Activated CD4-positive, alpha-beta T cell treated with anti-CD3 and anti-CD28 coated beads, Interleukin-2, amount 50 U/mL, for 4 hours (primary cell): ENCODE measurements at regions not wholly inside any gene's neighbourhood (a gene's known extent, or its start where the extent isn't known, plus 50 kb on each side); places are given as distances from the start of the nearest gene placed in this dataset.

Experiments
- DNase-seq, 2 experiments: peaks; one replicate each; pipeline ENCODE4 v3.0.0-alpha.2; 2020

GRCh38 chr18:67282796-67283195 is 233.7 kb downstream of the DSEL start:
- DNase-seq, result no peak

- DNase-seq, result no peak
These were observed 234.8 kb downstream of the DSEL start for GRCh38 chr18:67281746-67282145.

- DNase-seq, result no peak
These were observed 235.9 kb downstream of the DSEL start for GRCh38 chr18:67280486-67281242.

- no peak for DNase-seq
These were observed 236.5 kb downstream of the DSEL start for GRCh38 chr18:67279988-67280387.

- DNase-seq, result no peak
These were observed 237.5 kb downstream of the DSEL start for GRCh38 chr18:67278984-67279383.

GRCh38 chr18:67276638-67277037 is 239.9 kb downstream of the DSEL start:
- DNase-seq, result no peak

- DNase-seq, result no peak
These were observed 243.2 kb downstream of the DSEL start for GRCh38 chr18:67273288-67273687.

- no peak for DNase-seq
These were observed 247.3 kb downstream of the DSEL start for GRCh38 chr18:67269206-67269605.

- no peak for DNase-seq
These were observed 248.0 kb downstream of the DSEL start for GRCh38 chr18:67268530-67268929.

GRCh38 chr18:67266246-67267237 is 250.0 kb downstream of the DSEL start:
- DNase-seq, result no peak

GRCh38 chr18:67265464-67266245 is 250.9 kb downstream of the DSEL start:
- DNase-seq, result no peak

GRCh38 chr18:67261931-67262552 is 254.5 kb downstream of the DSEL start:
- no peak for DNase-seq

GRCh38 chr18:67260841-67261240 is 255.7 kb downstream of the DSEL start:
- no peak for DNase-seq

- DNase-seq, result no peak
These were observed 265.6 kb downstream of the DSEL start for GRCh38 chr18:67250776-67251424.

GRCh38 chr18:67243799-67244587 is 272.5 kb downstream of the DSEL start:
- no peak for DNase-seq

- DNase-seq, result no peak
These were observed 274.5 kb downstream of the DSEL start for GRCh38 chr18:67242001-67242400.

GRCh38 chr18:67241299-67241698 is 275.2 kb downstream of the DSEL start:
- DNase-seq, result no peak

- no peak for DNase-seq
These were observed 276.7 kb downstream of the DSEL start for GRCh38 chr18:67239826-67240225.

- DNase-seq, result no peak
These were observed 283.5 kb downstream of the DSEL start for GRCh38 chr18:67232991-67233390.

GRCh38 chr18:67232406-67232805 is 284.1 kb downstream of the DSEL start:
- DNase-seq, result no peak

GRCh38 chr18:67222887-67223286 is 293.6 kb downstream of the DSEL start:
- DNase-seq, result no peak
